ENCODE measurements at regions not wholly inside any gene's neighbourhood (a gene's known extent, or its start where the extent isn't known, plus 50 kb on each side); places are given as distances from the start of the nearest gene placed in this dataset.

- no peak for DNase-seq (ENCODE audit: low read depth, low spot score)
- no peaks in the 10 kb centered on the region for H4K20me1 ChIP-seq (replicated peaks; ENCODE audit: control insufficient read depth, extremely low read depth, insufficient read depth, low read length)
- no peak overlapping the region for H3K4me3 ChIP-seq (replicated peaks in 1 of 3; ENCODE audit: insufficient read depth in 1 of 3, low read depth in 1 of 3, low read length in 3 of 3)
- H3K9ac ChIP-seq (replicated peaks; ENCODE audit: extremely low read depth, insufficient read depth, low read length), result no peak overlapping the region
- H2AFZ ChIP-seq (ENCODE audit: low read depth, low read length), result no peak overlapping the region
- intact Hi-C loops (cut with micrococcal nuclease) (no loop called here), dilution Hi-C loops (cut with MboI; ENCODE audit: extremely low pct_ligation_motif_present, low sequenced_read_pairs) (no loop called here)
- H3K36me3 ChIP-seq (ENCODE audit: control insufficient read depth in 2 of 2, extremely low read depth in 1 of 2, insufficient read depth in 2 of 2, low read length in 2 of 2), result no peaks in the 10 kb centered on the region
- H3K9me3 ChIP-seq (replicated peaks; ENCODE audit: control insufficient read depth, insufficient read depth, low read length), result no peaks in the 10 kb centered on the region
- H3K9me1 ChIP-seq (replicated peaks; ENCODE audit: control insufficient read depth, extremely low read depth, insufficient read depth, low read length), result no peaks in the 10 kb centered on the region
- ChIA-PET POLR2A (no interaction called here), CTCF (no interaction called here)
- H3K4me2 ChIP-seq (ENCODE audit: insufficient read depth, low read length), result no peak overlapping the region
- no peak overlapping the region for H3K27ac ChIP-seq (ENCODE audit: insufficient read depth, low read depth, low read length)
- TF ChIP-seq GATA2 (IDR thresholded peaks at IDR 0.05; ENCODE audit: insufficient read depth, insufficient read length, low read depth, low read length) (no peak), POLR2AphosphoS5 (IDR thresholded peaks at IDR 0.05; ENCODE audit: insufficient read depth, low read depth, low read length) (no peak), EZH2 (IDR thresholded peaks at IDR 0.05; ENCODE audit: borderline replicate concordance, low read depth, low read length, severe bottlenecking) (no peak), MAX (IDR thresholded peaks at IDR 0.05; ENCODE audit: insufficient read depth, insufficient read length) (no peak), JUN (IDR thresholded peaks at IDR 0.05; ENCODE audit: borderline replicate concordance, insufficient read depth, insufficient read length, low read depth) (no peak), MYC (IDR thresholded peaks at IDR 0.05; ENCODE audit: low read depth, low read length) (no peak), CTCF (IDR thresholded peaks at IDR 0.05; ENCODE audit: extremely low read depth in 1 of 2, insufficient read depth in 1 of 2, low read depth in 1 of 2, low read length in 2 of 2) (no peak), FOS (IDR thresholded peaks at IDR 0.05; ENCODE audit: borderline replicate concordance, insufficient read depth, low read length) (no peak), POLR2A (IDR thresholded peaks at IDR 0.05; ENCODE audit: low read depth, low read length) (no peak)
- H3K4me1 ChIP-seq (ENCODE audit: control insufficient read depth, extremely low read depth, insufficient read depth, low read length), result no peaks in the 10 kb centered on the region
- no TSS peak for BruUV-seq (replicated peaks)
- peaks cover 0 to 8% of the 10 kb centered on the region in 2 experiments for H3K27me3 ChIP-seq (ENCODE audit: control insufficient read depth in 2 of 2, insufficient read depth in 2 of 2, low read length in 2 of 2)
- no peaks in the 10 kb centered on the region for H3K79me2 ChIP-seq (ENCODE audit: control insufficient read depth, insufficient read depth, low read length)
- FAIRE-seq, result no peak
These were observed 68.4 kb upstream of the SLC4A10 start for GRCh38 chr2:161555826-161556225.
